Testis (tissue), 2 donors: ENCODE measurements at regions not wholly inside any gene's neighbourhood (a gene's known extent, or its start where the extent isn't known, plus 50 kb on each side); places are given as distances from the start of the nearest gene placed in this dataset.

Experiments used
- DNase-seq: peaks from one replicate; pipeline ENCODE4 v3.0.0-alpha.2; 2019
- H3K27ac ChIP-seq, 2 donors: fragments of 200-600 bp; sonication (generic); one replicate each; pipeline ENCODE4 v1.5.1; 2019
- H3K27me3 ChIP-seq: fragments of 200-600 bp; sonication (generic); one replicate; pipeline ENCODE4 v1.5.1; 2019
- H3K36me3 ChIP-seq: fragments of 200-600 bp; sonication (generic); one replicate; pipeline ENCODE4 v1.5.1; 2017; ENCODE audit warnings: low read depth; ENCODE audit errors: missing control alignments
- H3K4me1 ChIP-seq: fragments of 200-600 bp; sonication (generic); one replicate; pipeline ENCODE4 v1.5.1; 2019
- H3K4me3 ChIP-seq, 2 donors: fragments of 200-600 bp; sonication (generic); one replicate each; pipeline ENCODE4 v1.5.1; 2017 to 2019
- H3K9me3 ChIP-seq: fragments of 200-600 bp; sonication (generic); one replicate; pipeline ENCODE4 v1.5.1; 2017
- POLR2A ChIP-seq: fragments of 450-650 bp; IDR thresholded peaks from one replicate; pipeline ENCODE4 v1.6.1; 2017; ENCODE audit warnings: antibody characterized with exemption, mild to moderate bottlenecking, moderate library complexity
- WGBS, 2 donors: methylation state at CpG; one replicate each; pipeline ENCODE4 v1.1.5; 2018; 5-methylcytosine and 5-hydroxymethylcytosine counted together
- intact Hi-C: fragments of 100-400 bp; cut with DNase I; formaldehyde crosslinking; loops from one replicate; pipeline ENCODE4 v1.15.1; 2023; ENCODE audit warnings: low total_unique reads
- TF ChIP-seq, protein P1 (sequence below), 3 experiments: fragments of 450-650 bp in 2 of 3; fragments of 200-600 bp in 1 of 3; sonication (generic) in 1 of 3; IDR thresholded peaks; one replicate each; pipeline ENCODE4 v1.5.1; 2016 to 2019; ENCODE audit warnings: antibody characterized with exemption in 3 of 3, mild to moderate bottlenecking in 2 of 3, moderate library complexity in 1 of 3

DNA sequence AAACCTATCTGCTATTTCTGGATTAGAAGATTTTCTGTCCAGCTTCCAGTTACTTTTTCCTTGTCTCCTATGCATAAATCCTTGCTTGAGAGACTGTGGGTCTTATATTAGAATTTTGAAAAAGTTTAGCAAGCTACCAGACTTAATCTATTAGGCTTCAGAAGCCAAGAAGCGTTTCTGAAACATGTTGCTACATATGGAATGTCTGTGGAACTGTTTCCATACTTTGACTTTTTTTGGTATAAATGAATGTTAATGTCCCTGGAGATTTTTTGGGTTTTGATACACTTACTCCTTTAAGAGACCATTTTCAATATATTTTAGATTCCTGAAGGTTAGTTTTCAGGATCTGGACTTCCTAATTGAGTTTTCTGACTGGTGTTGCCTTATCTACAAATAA lies 191.4 kb upstream of the SGCD start:
- Histone ChIP-seq H3K27me3 (no peaks in the 10 kb centered on the region), H3K4me3 (no peak overlapping the region), H3K27ac (no peak overlapping the region), H3K9me3 (no peaks in the 10 kb centered on the region), H3K4me1 (no peaks in the 10 kb centered on the region), H3K36me3 (no peaks in the 10 kb centered on the region)
- intact Hi-C loops, result no loop called here
- 61 to 63% methylated on average over 1 of the region's 1 CpG for WGBS, 2 donors
- DNase-seq, result no peak
- TF ChIP-seq, protein P1, sequence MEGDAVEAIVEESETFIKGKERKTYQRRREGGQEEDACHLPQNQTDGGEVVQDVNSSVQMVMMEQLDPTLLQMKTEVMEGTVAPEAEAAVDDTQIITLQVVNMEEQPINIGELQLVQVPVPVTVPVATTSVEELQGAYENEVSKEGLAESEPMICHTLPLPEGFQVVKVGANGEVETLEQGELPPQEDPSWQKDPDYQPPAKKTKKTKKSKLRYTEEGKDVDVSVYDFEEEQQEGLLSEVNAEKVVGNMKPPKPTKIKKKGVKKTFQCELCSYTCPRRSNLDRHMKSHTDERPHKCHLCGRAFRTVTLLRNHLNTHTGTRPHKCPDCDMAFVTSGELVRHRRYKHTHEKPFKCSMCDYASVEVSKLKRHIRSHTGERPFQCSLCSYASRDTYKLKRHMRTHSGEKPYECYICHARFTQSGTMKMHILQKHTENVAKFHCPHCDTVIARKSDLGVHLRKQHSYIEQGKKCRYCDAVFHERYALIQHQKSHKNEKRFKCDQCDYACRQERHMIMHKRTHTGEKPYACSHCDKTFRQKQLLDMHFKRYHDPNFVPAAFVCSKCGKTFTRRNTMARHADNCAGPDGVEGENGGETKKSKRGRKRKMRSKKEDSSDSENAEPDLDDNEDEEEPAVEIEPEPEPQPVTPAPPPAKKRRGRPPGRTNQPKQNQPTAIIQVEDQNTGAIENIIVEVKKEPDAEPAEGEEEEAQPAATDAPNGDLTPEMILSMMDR (IDR thresholded peaks at IDR 0.05), result no peak
- TF ChIP-seq POLR2A, result no peak

DNA sequence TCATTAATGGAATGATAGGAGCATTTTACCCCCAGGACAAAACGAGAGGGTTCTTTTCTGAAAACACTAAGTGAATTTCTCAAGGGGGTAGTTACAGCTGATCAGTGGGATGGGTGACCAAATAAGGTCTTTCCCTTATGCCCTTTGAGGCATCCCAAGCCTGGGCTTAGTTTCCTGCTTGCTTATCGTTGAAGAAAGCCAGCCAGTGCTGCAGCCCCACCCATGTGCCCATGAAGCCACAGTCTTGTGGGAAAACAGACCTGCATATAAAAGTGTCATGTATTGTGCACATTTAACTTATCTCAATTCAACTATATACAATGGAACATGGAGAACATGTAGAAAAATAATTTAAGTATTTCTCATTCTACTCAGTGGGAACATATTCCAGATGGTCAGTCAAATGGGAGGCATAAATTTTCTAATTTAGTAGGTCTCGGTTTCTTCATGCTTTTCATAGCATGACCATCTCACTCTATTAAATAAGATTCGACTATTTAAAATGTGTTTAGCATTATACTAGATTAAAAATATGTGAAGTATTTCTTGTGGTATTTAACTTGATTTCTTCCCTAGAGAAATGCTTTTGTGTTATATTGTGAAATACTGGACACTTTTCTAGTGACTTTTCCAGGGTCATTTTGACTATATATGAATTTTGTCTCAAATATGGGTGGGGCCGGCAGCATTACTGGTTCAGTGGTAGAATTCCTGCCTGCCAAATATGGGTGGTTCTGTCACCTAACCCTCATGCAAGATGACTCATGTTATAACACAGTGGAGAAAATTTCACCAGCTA lies 189.7 kb upstream of the SGCD start:
- H3K27ac ChIP-seq, result no peak overlapping the region
- WGBS, 2 donors, result 70 to 74% methylated on average over 5 of the region's 5 CpGs
- no peaks in the 10 kb centered on the region for H3K36me3 ChIP-seq
- H3K27me3 ChIP-seq, result no peaks in the 10 kb centered on the region
- no peak for DNase-seq
- H3K9me3 ChIP-seq, result no peaks in the 10 kb centered on the region
- intact Hi-C loops, result no loop called here
- H3K4me1 ChIP-seq, result no peaks in the 10 kb centered on the region
- TF ChIP-seq, protein P1 (IDR thresholded peaks at IDR 0.05), result no peak
- no peak for TF ChIP-seq POLR2A
- no peak overlapping the region for H3K4me3 ChIP-seq

DNA sequence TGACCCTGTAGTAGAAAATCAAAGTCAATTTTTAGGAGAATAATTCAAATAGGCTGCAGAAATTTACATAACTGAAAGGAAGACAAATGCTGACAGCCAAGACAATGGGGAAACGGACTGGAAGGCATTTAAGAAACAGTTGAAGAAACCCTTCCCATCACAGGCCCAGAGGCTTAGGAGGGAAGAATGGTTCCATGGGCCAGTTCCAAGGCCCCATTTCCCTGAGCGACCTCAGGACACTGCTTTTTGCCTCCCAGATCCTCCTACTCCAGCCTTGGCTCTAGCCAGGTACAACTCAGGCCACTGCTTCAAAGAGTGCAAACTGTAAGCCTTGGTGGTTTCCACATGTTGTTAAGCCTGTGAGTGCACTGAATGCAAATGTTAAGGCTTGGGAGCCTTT lies 184.1 kb upstream of the SGCD start:
- WGBS, 2 donors, result 80 to 92% methylated on average over 2 of the region's 2 CpGs
- no peak overlapping the region for H3K4me3 ChIP-seq
- H3K36me3 ChIP-seq, result no peaks in the 10 kb centered on the region
- intact Hi-C loops, result no loop called here
- H3K4me1 ChIP-seq, result no peaks in the 10 kb centered on the region
- H3K27ac ChIP-seq, result no peak overlapping the region
- TF ChIP-seq, protein P1 (IDR thresholded peaks at IDR 0.05), result no peak
- no peak for TF ChIP-seq POLR2A
- no peaks in the 10 kb centered on the region for H3K27me3 ChIP-seq
- DNase-seq, result no peak
- no peaks in the 10 kb centered on the region for H3K9me3 ChIP-seq

DNA sequence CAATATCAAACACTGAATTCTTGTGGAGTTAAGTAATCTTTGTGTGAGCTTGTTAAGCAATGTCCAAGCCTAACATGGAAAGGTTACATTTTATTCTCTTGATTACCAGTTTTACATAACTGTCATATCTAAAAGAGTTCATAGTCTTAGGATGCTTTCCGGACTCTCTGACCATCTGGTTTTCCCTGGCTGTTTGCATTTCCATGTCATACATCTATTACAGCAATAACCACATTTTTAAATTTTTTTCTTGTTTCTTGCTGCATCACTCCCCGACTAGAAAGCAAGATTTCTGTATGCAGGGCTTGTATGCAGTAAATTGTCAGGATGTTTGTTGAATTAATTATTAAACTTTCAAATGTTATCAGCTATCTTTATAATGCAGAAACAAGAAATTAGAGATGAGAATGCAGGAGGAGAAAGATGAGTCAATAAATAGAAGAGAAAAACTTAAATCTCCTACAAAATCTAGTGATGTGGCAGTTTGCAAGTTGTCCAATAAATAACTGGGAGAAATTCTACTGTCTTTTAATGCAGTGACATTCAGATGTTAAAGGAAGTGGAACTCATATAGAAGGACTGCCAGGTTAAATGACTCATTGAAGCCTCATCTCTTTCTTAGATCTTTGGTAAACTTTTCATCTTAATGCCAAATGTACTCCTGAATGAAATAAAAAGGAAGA lies 179.6 kb upstream of the SGCD start:
- Histone ChIP-seq H3K27ac (no peak overlapping the region), H3K4me3 (no peak overlapping the region), H3K36me3 (no peaks in the 10 kb centered on the region), H3K9me3 (no peaks in the 10 kb centered on the region), H3K4me1 (no peaks in the 10 kb centered on the region), H3K27me3 (no peaks in the 10 kb centered on the region)
- intact Hi-C loops, result no loop called here
- DNase-seq, result no peak
- TF ChIP-seq POLR2A, result no peak
- WGBS, 2 donors, result 29 to 38% methylated on average over 2 of the region's 2 CpGs

DNA sequence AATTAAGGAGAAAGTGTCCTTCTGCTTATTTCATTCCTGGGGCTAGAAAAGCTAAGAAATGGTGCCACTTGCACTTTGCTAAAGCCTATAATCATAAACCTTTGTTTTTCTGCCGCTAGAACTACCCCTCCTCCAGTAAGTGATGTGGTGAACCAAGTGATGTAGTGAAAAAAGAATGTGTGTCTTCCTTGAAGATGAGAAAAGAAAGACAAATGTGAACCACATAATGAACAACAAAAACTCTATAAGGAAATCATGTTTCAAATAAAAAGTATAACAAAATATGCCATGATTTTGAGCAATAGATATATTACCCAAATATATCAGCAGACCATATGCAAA lies 179.0 kb upstream of the SGCD start:
- no peaks in the 10 kb centered on the region for H3K36me3 ChIP-seq
- no peak for DNase-seq
- WGBS, 2 donors, result 72 to 76% methylated on average over 1 of the region's 1 CpG
- no peaks in the 10 kb centered on the region for H3K27me3 ChIP-seq
- H3K9me3 ChIP-seq, result no peaks in the 10 kb centered on the region
- intact Hi-C loops, result no loop called here
- no peak for TF ChIP-seq POLR2A
- TF ChIP-seq, protein P1 (IDR thresholded peaks at IDR 0.05), result no peak
- no peaks in the 10 kb centered on the region for H3K4me1 ChIP-seq
- no peak overlapping the region for H3K27ac ChIP-seq
- H3K4me3 ChIP-seq, result no peak overlapping the region
